Karpas-422 (cell line): ENCODE measurements at regions not wholly inside any gene's neighbourhood (a gene's known extent, or its start where the extent isn't known, plus 50 kb on each side); places are given as distances from the start of the nearest gene placed in this dataset.

Experiments used
- DNase-seq: peaks from one replicate; pipeline ENCODE4 v3.0.0-alpha.2; 2015
- H2AFZ ChIP-seq: fragments of 200-600 bp; sonication (generic); 2 replicates; pipeline ENCODE4 v1.6.1; 2014; ENCODE audit warnings: antibody characterized with exemption, low read length, mixed read lengths
- H3K27ac ChIP-seq: fragments of 200-600 bp; sonication (generic); 2 replicates; pipeline ENCODE4 v1.5.1; 2014; ENCODE audit warnings: mild to moderate bottlenecking, low read length, moderate library complexity
- H3K27me3 ChIP-seq: fragments of 200-600 bp; sonication (generic); 2 replicates; pipeline ENCODE4 v1.6.1; 2014; ENCODE audit warnings: low read length, mixed read lengths
- H3K36me3 ChIP-seq: fragments of 200-600 bp; sonication (generic); 2 replicates; pipeline ENCODE4 v1.6.1; 2014; ENCODE audit warnings: low read length, mixed read lengths; ENCODE audit not compliant: insufficient read depth
- H3K4me1 ChIP-seq: fragments of 200-600 bp; sonication (generic); 2 replicates; pipeline ENCODE4 v1.6.1; 2014; ENCODE audit warnings: mild to moderate bottlenecking, low read length, mixed read lengths
- H3K4me2 ChIP-seq: fragments of 200-600 bp; sonication (generic); 2 replicates; pipeline ENCODE4 v1.6.1; 2014; ENCODE audit warnings: low read length, low read depth, mild to moderate bottlenecking; ENCODE audit not compliant: poor library complexity, severe bottlenecking
- H3K4me3 ChIP-seq: fragments of 200-600 bp; sonication (generic); 2 replicates; pipeline ENCODE4 v1.5.1; 2014; ENCODE audit warnings: mild to moderate bottlenecking, antibody characterized with exemption, low read length, mixed read lengths
- H3K79me2 ChIP-seq: fragments of 200-600 bp; sonication (generic); 2 replicates; pipeline ENCODE4 v1.6.1; 2014; ENCODE audit warnings: mild to moderate bottlenecking, low read length, mixed read lengths
- H3K9ac ChIP-seq: fragments of 200-600 bp; sonication (generic); 2 replicates; pipeline ENCODE4 v1.6.0; 2014; ENCODE audit warnings: low read length
- H3K9me2 ChIP-seq: fragments of 200-600 bp; sonication (generic), shearing (Covaris generic); replicated peaks from 2 replicates; pipeline ENCODE4 v1.6.0; 2014; ENCODE audit warnings: mild to moderate bottlenecking, low read length, moderate library complexity; ENCODE audit not compliant: insufficient read depth
- H3K9me3 ChIP-seq: fragments of 300-700, 200-600 bp; sonication (generic); 2 replicates; pipeline ENCODE4 v1.6.1; 2014; ENCODE audit warnings: low read length, mixed read lengths
- H4K20me1 ChIP-seq: fragments of 200-600 bp; sonication (generic); 2 replicates; pipeline ENCODE4 v1.6.1; 2014; ENCODE audit warnings: mild to moderate bottlenecking, antibody characterized with exemption, low read length, low read depth; ENCODE audit not compliant: insufficient read depth

GRCh38 chr2:19519045-19519444 lies 160.6 kb upstream of the OSR1 start:
- no peak overlapping the region for H2AFZ ChIP-seq
- H3K79me2 ChIP-seq: no peaks in the 10 kb centered on the region
- H3K27ac ChIP-seq: no peak overlapping the region
- no peak overlapping the region for H3K4me2 ChIP-seq
- H3K9ac ChIP-seq: no peak overlapping the region
- H3K36me3 ChIP-seq: no peaks in the 10 kb centered on the region
- H3K27me3 ChIP-seq: no peaks in the 10 kb centered on the region
- H4K20me1 ChIP-seq: no peaks in the 10 kb centered on the region
- no peaks in the 10 kb centered on the region for H3K4me1 ChIP-seq
- H3K9me3 ChIP-seq: no peaks in the 10 kb centered on the region
- no peaks in the 10 kb centered on the region for H3K9me2 ChIP-seq
- no peak for DNase-seq
- H3K4me3 ChIP-seq: no peak overlapping the region

- no peaks in the 10 kb centered on the region for H3K36me3 ChIP-seq
- H2AFZ ChIP-seq: no peak overlapping the region
- H3K79me2 ChIP-seq: no peaks in the 10 kb centered on the region
- H3K4me2 ChIP-seq: no peak overlapping the region
- H4K20me1 ChIP-seq: no peaks in the 10 kb centered on the region
- H3K9me2 ChIP-seq: no peaks in the 10 kb centered on the region
- no peaks in the 10 kb centered on the region for H3K4me1 ChIP-seq
- H3K9me3 ChIP-seq: no peaks in the 10 kb centered on the region
- H3K4me3 ChIP-seq: no peak overlapping the region
- no peaks in the 10 kb centered on the region for H3K27me3 ChIP-seq
- no peak overlapping the region for H3K27ac ChIP-seq
- H3K9ac ChIP-seq: no peak overlapping the region
- DNase-seq: no peak
Observed at GRCh38 chr2:19507137-19507536, 148.7 kb upstream of the OSR1 start.

GRCh38 chr2:19505199-19506136 lies 147.0 kb upstream of the OSR1 start:
- Histone ChIP-seq H3K27ac (no peak overlapping the region), H3K4me1 (no peaks in the 10 kb centered on the region), H3K9ac (no peak overlapping the region), H3K27me3 (no peaks in the 10 kb centered on the region), H4K20me1 (no peaks in the 10 kb centered on the region), H3K36me3 (no peaks in the 10 kb centered on the region), H3K4me3 (no peak overlapping the region), H3K9me3 (no peaks in the 10 kb centered on the region), H2AFZ (no peak overlapping the region), H3K9me2 (no peaks in the 10 kb centered on the region), H3K79me2 (no peaks in the 10 kb centered on the region), H3K4me2 (no peak overlapping the region)
- no peak for DNase-seq

- Histone ChIP-seq H2AFZ (no peak overlapping the region), H3K9me2 (no peaks in the 10 kb centered on the region), H3K36me3 (no peaks in the 10 kb centered on the region), H3K4me2 (no peak overlapping the region), H3K79me2 (no peaks in the 10 kb centered on the region), H3K4me3 (no peak overlapping the region), H3K27ac (no peak overlapping the region), H4K20me1 (no peaks in the 10 kb centered on the region), H3K4me1 (no peaks in the 10 kb centered on the region), H3K9me3 (no peaks in the 10 kb centered on the region), H3K27me3 (no peaks in the 10 kb centered on the region), H3K9ac (no peak overlapping the region)
- DNase-seq: no peak
Observed at GRCh38 chr2:19504400-19505198, 146.2 kb upstream of the OSR1 start.

- no peak overlapping the region for H3K4me2 ChIP-seq
- no peaks in the 10 kb centered on the region for H4K20me1 ChIP-seq
- H3K9ac ChIP-seq: no peak overlapping the region
- no peak for DNase-seq
- no peaks in the 10 kb centered on the region for H3K4me1 ChIP-seq
- H3K9me3 ChIP-seq: no peaks in the 10 kb centered on the region
- no peaks in the 10 kb centered on the region for H3K36me3 ChIP-seq
- H3K27me3 ChIP-seq: no peaks in the 10 kb centered on the region
- H3K9me2 ChIP-seq: no peaks in the 10 kb centered on the region
- H3K79me2 ChIP-seq: no peaks in the 10 kb centered on the region
- H3K4me3 ChIP-seq: no peak overlapping the region
- no peak overlapping the region for H2AFZ ChIP-seq
- H3K27ac ChIP-seq: no peak overlapping the region
Observed at GRCh38 chr2:19503915-19504314, 145.5 kb upstream of the OSR1 start.

- no peak overlapping the region for H2AFZ ChIP-seq
- no peak overlapping the region for H3K27ac ChIP-seq
- no peak for DNase-seq
Observed at GRCh38 chr2:19503406-19503805, 145.0 kb upstream of the OSR1 start.

GRCh38 chr2:19500126-19500525 lies 141.7 kb upstream of the OSR1 start:
- no peaks in the 10 kb centered on the region for H4K20me1 ChIP-seq
- no peak overlapping the region for H3K27ac ChIP-seq
- H3K4me1 ChIP-seq: no peaks in the 10 kb centered on the region
- H2AFZ ChIP-seq: no peak overlapping the region
- no peak overlapping the region for H3K4me3 ChIP-seq
- H3K9ac ChIP-seq: no peak overlapping the region
- H3K27me3 ChIP-seq: no peaks in the 10 kb centered on the region
- no peaks in the 10 kb centered on the region for H3K36me3 ChIP-seq
- no peak for DNase-seq
- H3K4me2 ChIP-seq: no peak overlapping the region
- H3K9me3 ChIP-seq: no peaks in the 10 kb centered on the region
- H3K9me2 ChIP-seq: no peaks in the 10 kb centered on the region
- no peaks in the 10 kb centered on the region for H3K79me2 ChIP-seq

More at GRCh38 chr2:19503406-19503805, 145.0 kb upstream of the OSR1 start:
- H3K4me1 ChIP-seq: no peaks in the 10 kb centered on the region
- no peaks in the 10 kb centered on the region for H4K20me1 ChIP-seq
- no peak overlapping the region for H3K4me3 ChIP-seq
- no peaks in the 10 kb centered on the region for H3K9me3 ChIP-seq
- no peaks in the 10 kb centered on the region for H3K9me2 ChIP-seq
- no peaks in the 10 kb centered on the region for H3K27me3 ChIP-seq
- H3K36me3 ChIP-seq: no peaks in the 10 kb centered on the region
- no peak overlapping the region for H3K4me2 ChIP-seq
- H3K79me2 ChIP-seq: no peaks in the 10 kb centered on the region
- no peak overlapping the region for H3K9ac ChIP-seq

GRCh38 chr2:19496646-19497045 lies 138.2 kb upstream of the OSR1 start:
- H3K9me2 ChIP-seq: no peaks in the 10 kb centered on the region
- H3K4me1 ChIP-seq: no peaks in the 10 kb centered on the region

More at GRCh38 chr2:19496646-19497045, 138.2 kb upstream of the OSR1 start:
- Histone ChIP-seq H3K9ac (no peak overlapping the region), H3K79me2 (no peaks in the 10 kb centered on the region), H3K27ac (no peak overlapping the region), H3K36me3 (no peaks in the 10 kb centered on the region), H4K20me1 (no peaks in the 10 kb centered on the region), H3K4me3 (no peak overlapping the region), H3K9me3 (no peaks in the 10 kb centered on the region), H3K27me3 (no peaks in the 10 kb centered on the region), H3K4me2 (no peak overlapping the region), H2AFZ (no peak overlapping the region)
- no peak for DNase-seq
